ENCODE measurements at regions not wholly inside any gene's neighbourhood (a gene's known extent, or its start where the extent isn't known, plus 50 kb on each side); places are given as distances from the start of the nearest gene placed in this dataset.

- H3K4me3 ChIP-seq (ENCODE audit: insufficient read depth, low read length) = no peak overlapping the region
- H3K27me3 ChIP-seq (ENCODE audit: insufficient read depth, low read length) = no peaks in the 10 kb centered on the region
- H3K27ac ChIP-seq (ENCODE audit: low read depth, low read length) = no peak overlapping the region
- H3K4me1 ChIP-seq (ENCODE audit: insufficient read depth, low read length) = no peaks in the 10 kb centered on the region
- H2AFZ ChIP-seq (ENCODE audit: low read length) = no peak overlapping the region
- no peaks in the 10 kb centered on the region for H3K9me3 ChIP-seq (ENCODE audit: low read depth, low read length)
- H3K4me2 ChIP-seq (ENCODE audit: insufficient read depth, low read length) = no peak overlapping the region
- H3K79me2 ChIP-seq (ENCODE audit: insufficient read depth, low read length) = no peaks in the 10 kb centered on the region
- TF ChIP-seq CTCF (IDR thresholded peaks at IDR 0.05; ENCODE audit: extremely low read depth, low read depth, low read length) = no peak
- H3K36me3 ChIP-seq (ENCODE audit: insufficient read depth, low read length) = no peaks in the 10 kb centered on the region
- no peaks in the 10 kb centered on the region for H4K20me1 ChIP-seq (ENCODE audit: insufficient read depth, low read length)
- DNase-seq (ENCODE audit: insufficient read length, low spot score, missing footprints) = no peak
Measured at GRCh38 chr20:56117350-56117749, 112.0 kb upstream of the CBLN4 start.

- Histone ChIP-seq H3K36me3 (ENCODE audit: insufficient read depth, low read length) (no peaks in the 10 kb centered on the region), H3K9me3 (ENCODE audit: low read depth, low read length) (no peaks in the 10 kb centered on the region)
Measured at GRCh38 chr20:56121850-56122249, 116.5 kb upstream of the CBLN4 start.

GRCh38 chr20:56143759-56144158, 104.8 kb upstream of the MC3R start:
- no peak overlapping the region for H3K27ac ChIP-seq (ENCODE audit: low read depth, low read length)
- no peak for TF ChIP-seq CTCF (IDR thresholded peaks at IDR 0.05; ENCODE audit: extremely low read depth, low read depth, low read length)

More at GRCh38 chr20:56121850-56122249, 116.5 kb upstream of the CBLN4 start:
- no peak for DNase-seq (ENCODE audit: insufficient read length, low spot score, missing footprints)
- H3K79me2 ChIP-seq (ENCODE audit: insufficient read depth, low read length) = no peaks in the 10 kb centered on the region
- no peaks in the 10 kb centered on the region for H3K27me3 ChIP-seq (ENCODE audit: insufficient read depth, low read length)
- no peak overlapping the region for H3K27ac ChIP-seq (ENCODE audit: low read depth, low read length)
- no peaks in the 10 kb centered on the region for H4K20me1 ChIP-seq (ENCODE audit: insufficient read depth, low read length)
- H2AFZ ChIP-seq (ENCODE audit: low read length) = no peak overlapping the region
- no peaks in the 10 kb centered on the region for H3K4me1 ChIP-seq (ENCODE audit: insufficient read depth, low read length)
- H3K4me3 ChIP-seq (ENCODE audit: insufficient read depth, low read length) = no peak overlapping the region
- no peak for TF ChIP-seq CTCF (IDR thresholded peaks at IDR 0.05; ENCODE audit: extremely low read depth, low read depth, low read length)
- no peak overlapping the region for H3K4me2 ChIP-seq (ENCODE audit: insufficient read depth, low read length)

GRCh38 chr20:56151834-56152233, 96.7 kb upstream of the MC3R start:
- H3K4me2 ChIP-seq (ENCODE audit: insufficient read depth, low read length) = no peak overlapping the region
- H3K79me2 ChIP-seq (ENCODE audit: insufficient read depth, low read length) = no peaks in the 10 kb centered on the region
- H3K36me3 ChIP-seq (ENCODE audit: insufficient read depth, low read length) = no peaks in the 10 kb centered on the region
- H3K27ac ChIP-seq (ENCODE audit: low read depth, low read length) = no peak overlapping the region
- H3K4me3 ChIP-seq (ENCODE audit: insufficient read depth, low read length) = no peak overlapping the region
- no peak for TF ChIP-seq CTCF (IDR thresholded peaks at IDR 0.05; ENCODE audit: extremely low read depth, low read depth, low read length)
- no peaks in the 10 kb centered on the region for H3K4me1 ChIP-seq (ENCODE audit: insufficient read depth, low read length)
- H3K27me3 ChIP-seq (ENCODE audit: insufficient read depth, low read length) = no peaks in the 10 kb centered on the region
- H2AFZ ChIP-seq (ENCODE audit: low read length) = no peak overlapping the region
- H4K20me1 ChIP-seq (ENCODE audit: insufficient read depth, low read length) = no peaks in the 10 kb centered on the region
- no peak for DNase-seq (ENCODE audit: insufficient read length, low spot score, missing footprints)
- no peaks in the 10 kb centered on the region for H3K9me3 ChIP-seq (ENCODE audit: low read depth, low read length)

More at GRCh38 chr20:56143759-56144158, 104.8 kb upstream of the MC3R start:
- Histone ChIP-seq H3K4me3 (ENCODE audit: insufficient read depth, low read length) (no peak overlapping the region), H2AFZ (ENCODE audit: low read length) (no peak overlapping the region), H3K9me3 (ENCODE audit: low read depth, low read length) (peaks cover 6% of the 10 kb centered on the region), H3K27me3 (ENCODE audit: insufficient read depth, low read length) (no peaks in the 10 kb centered on the region), H3K4me2 (ENCODE audit: insufficient read depth, low read length) (no peak overlapping the region), H3K79me2 (ENCODE audit: insufficient read depth, low read length) (no peaks in the 10 kb centered on the region), H3K36me3 (ENCODE audit: insufficient read depth, low read length) (no peaks in the 10 kb centered on the region), H3K4me1 (ENCODE audit: insufficient read depth, low read length) (no peaks in the 10 kb centered on the region), H4K20me1 (ENCODE audit: insufficient read depth, low read length) (no peaks in the 10 kb centered on the region)
- no peak for DNase-seq (ENCODE audit: insufficient read length, low spot score, missing footprints)

Data from osteoblast (primary cell).